ENCODE measurements at regions not wholly inside any gene's neighbourhood (a gene's known extent, or its start where the extent isn't known, plus 50 kb on each side); places are given as distances from the start of the nearest gene placed in this dataset.

DNA sequence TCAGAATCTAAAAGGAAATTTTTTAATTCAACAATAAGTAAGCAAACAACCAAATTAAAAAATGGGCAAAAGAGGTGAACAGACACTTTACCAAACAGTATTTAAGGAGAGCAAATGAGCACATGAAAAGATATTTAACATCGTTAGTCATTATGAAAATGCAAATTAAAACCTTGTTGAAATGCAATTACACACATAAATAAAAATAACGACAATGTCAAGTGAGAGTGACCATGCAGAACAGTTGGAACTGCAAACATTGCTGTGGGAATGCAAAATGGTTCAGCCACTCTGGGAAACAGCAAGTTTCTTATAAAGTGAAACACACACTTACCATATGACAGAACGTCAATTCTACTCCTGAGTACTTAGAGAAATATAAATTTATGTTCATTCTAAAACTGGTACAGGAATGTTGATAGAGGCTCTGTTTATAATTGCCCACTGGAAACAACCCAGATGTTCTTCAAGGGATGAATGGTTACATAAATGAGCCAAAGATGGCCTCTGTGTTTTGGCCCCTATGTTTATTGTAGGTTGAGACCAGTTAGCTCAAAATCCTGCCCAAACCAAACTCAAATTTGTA, 678.1 kb downstream of the UQCRFS1 start:
- Histone ChIP-seq H3K27me3 (replicated peaks in 1 of 7) (no peaks in the 10 kb centered on the region), H3K27ac (no peak overlapping the region), H3K4me1 (no peaks in the 10 kb centered on the region), H3K4me3 (no peak overlapping the region), H3K9me3 (peaks cover 0 to 33% (median 28%) of the 10 kb centered on the region in 8 donors), H3K36me3 (no peaks in the 10 kb centered on the region)
- TF ChIP-seq POLR2A (IDR thresholded peaks at IDR 0.05) = no peak
- intact Hi-C loops (cut with DNase I; ENCODE audit: low total_unique reads) = no loop called here
- DNase-seq = no peak
- WGBS, 5 donors = 67 to 80% (median 76%) methylated on average over 3 of the region's 3 CpGs

DNA sequence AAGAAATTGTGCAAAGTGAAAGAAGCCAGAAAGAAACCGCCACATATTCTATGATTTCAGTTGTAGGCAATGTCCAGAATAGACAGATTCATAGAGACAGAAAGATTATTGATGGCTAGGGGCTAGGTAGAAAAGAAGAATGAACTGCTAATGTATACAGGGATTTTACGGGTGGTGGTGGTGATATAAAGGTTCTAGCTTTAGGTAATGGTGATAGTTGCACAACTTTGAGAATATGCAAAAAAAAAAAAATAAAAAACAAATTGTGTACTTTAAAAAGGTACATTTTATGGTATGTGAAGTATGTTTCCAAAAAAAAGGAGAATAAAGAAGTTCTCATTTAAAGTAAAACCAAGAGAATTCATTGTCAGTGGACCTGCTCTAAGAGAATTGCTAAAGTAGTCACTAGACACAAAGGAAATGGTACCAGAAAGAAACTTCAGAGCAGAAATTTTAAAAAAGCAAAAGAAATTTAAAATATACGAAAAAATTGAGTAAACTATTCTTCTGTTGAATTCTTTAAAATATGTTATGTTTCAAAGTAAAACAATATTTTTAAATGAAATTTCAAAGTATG, 680.1 kb downstream of the UQCRFS1 start:
- H3K4me1 ChIP-seq = no peaks in the 10 kb centered on the region
- no peak overlapping the region for H3K4me3 ChIP-seq
- H3K9me3 ChIP-seq = peaks cover 0 to 30% (median 22%) of the 10 kb centered on the region in 8 donors
- intact Hi-C loops (cut with DNase I; ENCODE audit: low total_unique reads) = no loop called here
- TF ChIP-seq, protein P1, sequence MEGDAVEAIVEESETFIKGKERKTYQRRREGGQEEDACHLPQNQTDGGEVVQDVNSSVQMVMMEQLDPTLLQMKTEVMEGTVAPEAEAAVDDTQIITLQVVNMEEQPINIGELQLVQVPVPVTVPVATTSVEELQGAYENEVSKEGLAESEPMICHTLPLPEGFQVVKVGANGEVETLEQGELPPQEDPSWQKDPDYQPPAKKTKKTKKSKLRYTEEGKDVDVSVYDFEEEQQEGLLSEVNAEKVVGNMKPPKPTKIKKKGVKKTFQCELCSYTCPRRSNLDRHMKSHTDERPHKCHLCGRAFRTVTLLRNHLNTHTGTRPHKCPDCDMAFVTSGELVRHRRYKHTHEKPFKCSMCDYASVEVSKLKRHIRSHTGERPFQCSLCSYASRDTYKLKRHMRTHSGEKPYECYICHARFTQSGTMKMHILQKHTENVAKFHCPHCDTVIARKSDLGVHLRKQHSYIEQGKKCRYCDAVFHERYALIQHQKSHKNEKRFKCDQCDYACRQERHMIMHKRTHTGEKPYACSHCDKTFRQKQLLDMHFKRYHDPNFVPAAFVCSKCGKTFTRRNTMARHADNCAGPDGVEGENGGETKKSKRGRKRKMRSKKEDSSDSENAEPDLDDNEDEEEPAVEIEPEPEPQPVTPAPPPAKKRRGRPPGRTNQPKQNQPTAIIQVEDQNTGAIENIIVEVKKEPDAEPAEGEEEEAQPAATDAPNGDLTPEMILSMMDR (IDR thresholded peaks at IDR 0.05 in 8 of 11, conservative IDR thresholded peaks at IDR 0.05 in 3 of 11) = no peak
- no peak for TF ChIP-seq POLR2AphosphoS5 (IDR thresholded peaks at IDR 0.05)
- no peak for TF ChIP-seq POLR2A (IDR thresholded peaks at IDR 0.05)
- H3K27me3 ChIP-seq (replicated peaks in 1 of 7) = no peaks in the 10 kb centered on the region
- no peak for DNase-seq
- 59 to 92% (median 63%) methylated on average over 3 of the region's 3 CpGs for WGBS, 5 donors
- H3K27ac ChIP-seq = no peak overlapping the region
- H3K36me3 ChIP-seq = no peaks in the 10 kb centered on the region

DNA sequence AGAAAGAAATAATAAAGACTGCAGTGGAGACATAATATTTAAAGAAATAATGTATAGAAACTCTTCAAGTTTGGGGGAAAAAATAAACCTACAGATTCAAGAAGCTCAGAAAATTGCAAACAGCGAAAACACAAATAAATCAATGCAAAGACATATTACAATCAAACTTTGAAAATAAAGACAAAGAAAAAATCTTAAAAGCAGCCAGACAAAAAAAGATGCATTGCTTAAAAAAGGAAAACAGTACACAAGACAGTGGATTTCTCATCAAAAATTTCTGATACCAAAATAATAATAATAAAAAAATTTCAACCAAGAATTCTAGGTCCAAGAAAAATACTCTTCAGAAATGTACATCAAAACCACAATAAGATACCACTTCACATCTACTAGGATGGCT, 681.0 kb downstream of the UQCRFS1 start:
- Histone ChIP-seq H3K36me3 (no peaks in the 10 kb centered on the region), H3K27me3 (replicated peaks in 1 of 7) (no peaks in the 10 kb centered on the region), H3K27ac (no peak overlapping the region), H3K4me1 (no peaks in the 10 kb centered on the region), H3K4me3 (no peak overlapping the region), H3K9me3 (peaks cover 0 to 21% (median 13%) of the 10 kb centered on the region in 8 donors)
- intact Hi-C loops (cut with DNase I; ENCODE audit: low total_unique reads) = no loop called here
- TF ChIP-seq POLR2AphosphoS5 (IDR thresholded peaks at IDR 0.05) (no peak), POLR2A (IDR thresholded peaks at IDR 0.05) (no peak)
- TF ChIP-seq, protein P1 (IDR thresholded peaks at IDR 0.05 in 8 of 11, conservative IDR thresholded peaks at IDR 0.05 in 3 of 11) = no peak
- no peak for DNase-seq
- 88 to 96% (median 90%) methylated on average over 1 of the region's 1 CpG for WGBS, 5 donors

DNA sequence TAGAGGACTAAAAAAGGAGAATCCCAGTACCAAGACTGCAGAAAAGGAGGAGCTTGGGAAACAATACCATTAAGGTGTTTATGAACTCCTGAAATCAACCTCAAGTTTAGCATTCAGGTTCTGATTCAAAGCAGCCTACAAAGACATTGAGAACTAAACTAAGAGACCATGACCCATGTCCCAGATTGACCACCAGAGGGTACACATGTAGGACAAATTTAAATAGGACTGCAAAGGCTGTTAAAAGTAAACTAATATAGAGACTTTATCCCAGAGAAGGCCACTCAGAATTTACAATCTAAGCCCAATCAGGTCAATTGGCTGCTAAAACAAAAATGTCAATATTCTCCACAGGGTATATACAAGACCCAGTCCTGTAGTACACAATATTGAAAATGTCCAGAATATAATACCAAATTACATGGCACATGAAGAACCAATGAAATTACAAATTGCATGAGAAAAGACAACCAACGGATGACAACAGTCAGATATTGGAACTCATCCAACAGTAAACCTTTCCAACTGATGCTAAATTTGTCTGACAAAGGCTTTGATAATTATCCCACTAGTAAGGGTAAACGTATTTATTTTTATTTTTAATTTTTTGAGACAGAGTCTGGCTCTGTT, 682.4 kb downstream of the UQCRFS1 start:
- H3K27me3 ChIP-seq (replicated peaks in 1 of 7) = no peaks in the 10 kb centered on the region
- H3K27ac ChIP-seq = no peak overlapping the region
- intact Hi-C loops (cut with DNase I; ENCODE audit: low total_unique reads) = no loop called here
- H3K4me1 ChIP-seq = no peaks in the 10 kb centered on the region
- H3K9me3 ChIP-seq = peaks cover 0 to 8% (median 2%) of the 10 kb centered on the region in 8 donors
- DNase-seq = no peak
- no peaks in the 10 kb centered on the region for H3K36me3 ChIP-seq
- 73 to 91% (median 81%) methylated on average over 2 of the region's 2 CpGs for WGBS, 5 donors
- TF ChIP-seq POLR2AphosphoS5 (IDR thresholded peaks at IDR 0.05) (no peak), POLR2A (IDR thresholded peaks at IDR 0.05) (no peak)
- TF ChIP-seq, protein P1 (IDR thresholded peaks at IDR 0.05 in 8 of 11, conservative IDR thresholded peaks at IDR 0.05 in 3 of 11) = no peak
- no peak overlapping the region for H3K4me3 ChIP-seq

Measured in spleen (tissue), 11 donors.